ENCODE measurements at regions not wholly inside any gene's neighbourhood (a gene's known extent, or its start where the extent isn't known, plus 50 kb on each side); places are given as distances from the start of the nearest gene placed in this dataset.

- H3K36me3 Mint-ChIP-seq (ENCODE audit: low read depth): no peaks in the 10 kb centered on the region
- intact Hi-C loops (cut with micrococcal nuclease): no loop called here
Measured at GRCh38 chr16:63804126-63804525, 1317.7 kb downstream of the CDH11 start.

GRCh38 chr16:63789603-63790002, 1332.3 kb downstream of the CDH11 start:
- TF ChIP-seq CTCF (IDR thresholded peaks at IDR 0.05): no peak
- DNase-seq: no peak
- Mint-ChIP-seq H3K27me3 (no peaks in the 10 kb centered on the region), H3K4me1 (no peaks in the 10 kb centered on the region), H3K27ac (no peak overlapping the region), H3K9me3 (peaks cover 6% of the 10 kb centered on the region), H3K4me3 (no peak overlapping the region), H3K36me3 (ENCODE audit: low read depth) (no peaks in the 10 kb centered on the region)
- CTCF ChIA-PET: no interaction called here
- POLR2A ChIA-PET: no interaction called here
- no peak for ATAC-seq (ENCODE audit: low read depth)
- intact Hi-C loops (cut with micrococcal nuclease): no loop called here

More at GRCh38 chr16:63804126-63804525, 1317.7 kb downstream of the CDH11 start:
- Mint-ChIP-seq H3K4me3 (no peak overlapping the region), H3K9me3 (peaks cover 6% of the 10 kb centered on the region), H3K4me1 (no peaks in the 10 kb centered on the region), H3K27ac (no peak overlapping the region), H3K27me3 (no peaks in the 10 kb centered on the region)
- TF ChIP-seq CTCF (IDR thresholded peaks at IDR 0.05): no peak
- DNase-seq (no peak), ATAC-seq (ENCODE audit: low read depth) (no peak)
- ChIA-PET CTCF (no interaction called here), POLR2A (no interaction called here)

GRCh38 chr16:63787014-63787413, 1334.8 kb downstream of the CDH11 start:
- no peak overlapping the region for H3K27ac Mint-ChIP-seq
- POLR2A ChIA-PET: no interaction called here
- no peak for ATAC-seq (ENCODE audit: low read depth)
- peaks cover 6% of the 10 kb centered on the region for H3K9me3 Mint-ChIP-seq
- H3K27me3 Mint-ChIP-seq: no peaks in the 10 kb centered on the region
- TF ChIP-seq CTCF (IDR thresholded peaks at IDR 0.05): no peak
- DNase-seq: no peak
- no peak overlapping the region for H3K4me3 Mint-ChIP-seq
- no peaks in the 10 kb centered on the region for H3K36me3 Mint-ChIP-seq (ENCODE audit: low read depth)
- CTCF ChIA-PET: no interaction called here
- intact Hi-C loops (cut with micrococcal nuclease): no loop called here
- no peaks in the 10 kb centered on the region for H3K4me1 Mint-ChIP-seq

- Mint-ChIP-seq H3K27ac (no peak overlapping the region), H3K4me1 (no peaks in the 10 kb centered on the region), H3K27me3 (no peaks in the 10 kb centered on the region), H3K36me3 (ENCODE audit: low read depth) (no peaks in the 10 kb centered on the region), H3K9me3 (peaks cover 8% of the 10 kb centered on the region), H3K4me3 (no peak overlapping the region)
- CTCF ChIA-PET: no interaction called here
- no peak for TF ChIP-seq CTCF (IDR thresholded peaks at IDR 0.05)
- no peak for DNase-seq
- intact Hi-C loops (cut with micrococcal nuclease): no loop called here
- no peak for ATAC-seq (ENCODE audit: low read depth)
- POLR2A ChIA-PET: no interaction called here
Measured at GRCh38 chr16:63785170-63785569, 1336.7 kb downstream of the CDH11 start.

- Mint-ChIP-seq H3K4me3 (no peak overlapping the region), H3K4me1 (no peaks in the 10 kb centered on the region), H3K9me3 (peaks cover 5% of the 10 kb centered on the region), H3K27me3 (no peaks in the 10 kb centered on the region), H3K36me3 (ENCODE audit: low read depth) (no peaks in the 10 kb centered on the region), H3K27ac (no peak overlapping the region)
- DNase-seq: no peak
- no peak for TF ChIP-seq CTCF (IDR thresholded peaks at IDR 0.05)
- ChIA-PET POLR2A (no interaction called here), CTCF (no interaction called here)
- intact Hi-C loops (cut with micrococcal nuclease): no loop called here
- ATAC-seq (ENCODE audit: low read depth): no peak
Measured at GRCh38 chr16:63776437-63776836, 1345.4 kb downstream of the CDH11 start.

Measured in activated B cell treated with CpG ODN at 0.5 μM for 24 hours (primary cell).